Dedifferentiated amniotic fluid mesenchymal stem cell (primary cell): ENCODE measurements at regions not wholly inside any gene's neighbourhood (a gene's known extent, or its start where the extent isn't known, plus 50 kb on each side); places are given as distances from the start of the nearest gene placed in this dataset.
"Not testable (repeated sequence)": the region's sequence is repeated elsewhere in the genome, so short reads cannot be mapped to it uniquely, and the experiment has no call there.

Source experiments
- DNase-seq: peaks from one replicate; pipeline ENCODE4 v3.0.0-alpha.2; 2016; ENCODE audit errors: extremely low spot score

- DNase-seq, result no peak
Observed at GRCh38 chr17:34474706-34475105, 104.7 kb upstream of the TMEM132E start.

- no peak for DNase-seq
Observed at GRCh38 chr17:34472363-34472762, 107.0 kb upstream of the TMEM132E start.

GRCh38 chr17:34471278-34471677, 108.1 kb upstream of the TMEM132E start:
- not testable (repeated sequence) for DNase-seq

DNA sequence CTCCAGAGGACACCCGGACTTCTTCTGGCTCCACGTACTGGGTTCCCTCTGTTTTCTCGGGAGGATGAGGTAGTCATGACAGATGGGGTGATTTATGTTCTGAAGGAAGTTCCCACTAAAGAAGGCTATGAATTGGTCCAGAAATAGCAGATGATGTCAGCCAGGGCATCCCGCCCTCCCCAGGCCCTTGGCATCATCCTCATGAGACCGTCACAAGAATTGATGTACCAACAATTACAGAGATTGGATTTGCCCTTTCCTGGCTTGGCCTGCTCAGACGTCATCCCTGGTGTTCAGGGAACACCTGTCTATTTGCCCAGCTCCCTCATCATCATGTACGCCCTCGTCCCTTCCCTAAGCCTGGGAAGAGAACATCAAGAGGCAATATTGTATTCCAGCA, 102.8 kb upstream of the CCL1 start:
- no peak for DNase-seq

GRCh38 chr17:34464812-34465211, 101.8 kb upstream of the CCL1 start:
- no peak for DNase-seq

DNA sequence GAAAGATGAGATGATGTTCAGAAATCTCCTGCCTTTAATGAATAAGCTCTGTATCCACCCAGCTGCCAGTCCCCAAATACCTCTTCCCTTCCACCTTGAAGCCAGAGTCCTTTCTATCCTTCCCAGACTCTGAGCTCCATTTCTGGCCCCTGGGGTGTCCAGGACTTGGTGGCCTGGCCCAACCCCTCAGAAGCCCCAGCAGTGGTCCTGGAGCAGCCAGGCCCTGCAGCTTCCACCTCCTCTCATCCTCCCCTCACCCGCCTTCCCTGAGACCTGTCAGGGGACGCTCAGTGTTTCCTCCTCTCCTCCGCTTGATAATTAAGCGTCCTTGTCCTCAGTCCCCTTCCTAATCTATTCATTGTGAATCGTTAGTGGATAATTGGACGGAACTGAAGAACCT, 95.2 kb upstream of the CCL1 start:
- no peak for DNase-seq

- no peak for DNase-seq
Observed at GRCh38 chr17:34456121-34456520, 93.1 kb upstream of the CCL1 start.

DNA sequence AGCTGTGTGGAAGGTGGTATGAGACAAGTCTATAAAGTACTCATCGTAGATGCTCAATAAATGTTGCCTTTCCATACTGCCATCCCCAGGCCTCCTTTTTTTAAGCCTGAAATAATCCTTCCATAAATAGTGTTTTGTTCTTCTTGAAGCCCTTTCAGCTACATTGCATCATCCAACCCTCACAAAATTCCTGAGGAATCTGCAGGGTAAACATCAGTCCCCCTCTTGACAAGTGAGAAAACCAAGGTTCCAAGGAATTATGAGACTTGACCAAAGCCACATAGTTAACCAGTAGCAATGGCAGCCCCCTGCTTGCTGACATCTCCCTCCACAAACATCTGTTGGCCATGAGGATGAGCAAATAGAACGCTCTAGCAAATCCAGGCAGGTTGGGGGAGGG, 89.7 kb upstream of the CCL1 start:
- peak; percentile 32 for DNase-seq

DNA sequence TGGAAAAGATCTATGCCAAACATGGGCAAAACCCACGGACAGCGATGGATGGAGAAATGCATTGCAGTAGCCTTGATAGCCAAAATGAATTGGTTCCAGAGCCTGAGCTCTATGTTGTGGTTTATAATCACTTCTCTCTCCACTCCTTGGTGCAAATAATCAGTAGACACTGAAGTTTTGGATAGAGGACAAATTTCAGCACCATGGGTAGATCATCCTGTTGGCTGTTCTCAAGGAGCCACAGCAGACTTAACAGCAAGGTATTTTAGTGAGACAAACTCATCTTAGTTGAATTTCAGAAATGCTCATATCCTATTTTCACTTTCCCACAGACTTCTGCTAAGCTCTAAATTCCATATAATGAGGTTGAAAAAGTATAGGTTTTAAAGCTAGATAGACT, 88.3 kb upstream of the CCL1 start:
- no peak for DNase-seq

- DNase-seq, result no peak
Observed at GRCh38 chr17:34447406-34447805, 84.4 kb upstream of the CCL1 start.

- DNase-seq, result no peak
Observed at GRCh38 chr17:34445101-34445500, 82.1 kb upstream of the CCL1 start.

- no peak for DNase-seq
Observed at GRCh38 chr17:34443619-34444469, 80.8 kb upstream of the CCL1 start.

- no peak for DNase-seq
Observed at GRCh38 chr17:34442387-34443111, 79.5 kb upstream of the CCL1 start.

DNA sequence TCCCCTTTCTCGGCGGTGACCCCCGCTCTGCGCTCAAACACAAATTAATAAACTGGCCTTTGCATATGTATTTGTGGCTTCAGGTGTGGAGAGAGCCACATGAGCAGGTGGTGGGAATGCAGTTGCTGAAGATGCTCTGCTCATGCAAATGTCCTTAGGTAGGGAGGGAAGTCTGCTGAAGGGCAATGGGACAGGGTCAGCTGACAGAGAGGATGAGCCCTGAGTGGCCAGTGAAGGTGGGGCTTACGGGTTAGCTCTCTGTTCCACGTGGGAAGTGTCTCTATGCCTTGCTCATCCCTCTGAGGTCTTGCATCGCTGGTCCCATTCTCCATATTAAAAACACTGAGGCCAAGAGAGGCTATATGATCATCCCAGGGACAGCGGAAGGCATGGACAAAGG, 74.2 kb upstream of the CCL1 start:
- no peak for DNase-seq

GRCh38 chr17:34436607-34437006, 73.6 kb upstream of the CCL1 start:
- no peak for DNase-seq

DNA sequence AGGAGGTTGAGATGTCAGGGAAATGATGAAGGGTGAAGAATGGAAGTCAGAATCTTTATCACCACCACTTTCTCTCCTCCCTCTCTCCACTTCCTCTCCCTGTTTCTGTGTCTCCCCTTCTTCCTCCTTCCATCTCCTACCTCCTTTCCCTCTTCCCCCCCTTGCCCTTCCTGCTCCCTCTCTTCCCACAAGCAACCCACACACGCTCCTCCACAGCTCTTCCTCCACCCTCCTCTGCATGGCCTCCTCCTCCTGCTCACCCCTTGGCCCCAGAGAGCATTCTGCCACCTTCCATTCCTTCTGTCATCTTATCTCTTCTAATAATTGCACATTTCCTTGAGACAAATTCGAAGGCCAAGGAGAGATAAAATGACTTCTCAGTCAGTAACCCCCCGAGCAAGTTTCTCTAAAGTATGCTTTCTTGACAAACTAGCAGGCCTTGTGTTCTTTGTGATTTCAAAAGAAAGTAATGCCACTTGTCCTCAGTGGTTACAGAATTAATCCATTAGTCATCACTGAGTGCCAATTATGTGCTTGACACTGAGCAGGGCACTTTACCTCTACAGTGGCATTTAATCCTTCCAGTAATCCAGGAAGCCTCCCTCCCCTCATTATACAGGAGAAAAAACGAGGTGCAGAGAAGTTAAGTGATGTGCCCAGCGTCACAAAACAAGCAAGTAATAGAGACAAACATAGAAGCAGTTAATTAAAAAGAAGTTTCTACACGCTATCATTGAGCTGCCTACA, 72.3 kb upstream of the CCL1 start:
- no peak for DNase-seq

DNA sequence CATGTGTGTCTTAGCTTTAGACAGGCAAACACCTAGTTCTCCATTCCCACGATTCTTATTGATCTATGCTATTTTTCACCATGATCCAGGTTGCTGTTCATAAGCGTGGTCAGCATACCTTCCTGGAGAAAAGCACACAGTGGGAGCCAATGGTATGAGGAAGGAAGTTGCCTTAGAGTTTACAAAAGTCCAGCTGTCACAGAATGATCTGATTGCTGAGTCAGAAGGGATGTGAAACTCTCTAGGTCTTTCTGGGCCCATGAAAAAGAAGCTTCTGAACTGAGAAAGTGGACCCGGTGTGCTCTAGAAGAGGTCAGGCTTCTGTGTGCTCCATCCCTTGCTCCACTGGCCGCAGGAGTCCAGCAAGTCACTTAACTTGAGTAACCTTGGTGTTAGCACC, 71.0 kb upstream of the CCL1 start:
- DNase-seq, result no peak

DNA sequence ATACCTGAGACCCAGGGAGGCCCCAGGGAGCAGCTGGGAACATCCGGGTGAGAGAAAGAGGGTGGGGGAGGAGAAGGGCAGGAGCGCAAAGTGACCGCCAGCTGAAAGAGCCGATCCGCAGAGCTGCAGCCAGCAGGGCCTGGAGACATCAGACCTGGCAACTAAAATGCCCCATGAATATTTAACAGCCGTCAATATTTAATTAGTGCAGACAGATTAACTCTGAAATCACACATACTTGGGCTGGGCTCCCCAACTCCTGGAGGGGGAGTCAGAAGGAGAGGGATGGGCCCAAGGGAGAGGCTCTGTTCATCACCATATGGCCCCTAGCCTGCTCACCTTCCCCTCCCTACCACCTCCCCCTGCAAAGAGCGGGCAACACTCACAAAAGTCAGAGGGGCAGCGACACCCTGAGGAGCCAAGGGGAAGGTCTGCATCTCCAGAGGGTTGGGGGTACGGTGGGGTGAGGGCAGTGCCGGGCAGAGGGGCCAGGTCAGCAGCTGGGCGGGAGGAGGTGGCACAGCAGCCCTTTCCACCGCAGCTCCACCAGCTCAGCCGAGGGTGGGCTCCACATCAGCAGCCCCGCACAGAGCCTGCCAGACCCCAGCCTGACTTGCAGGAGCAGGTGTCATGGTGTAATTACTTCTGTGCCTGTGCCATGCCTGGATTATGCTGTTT, 61.9 kb upstream of the CCL1 start:
- no peak for DNase-seq

DNA sequence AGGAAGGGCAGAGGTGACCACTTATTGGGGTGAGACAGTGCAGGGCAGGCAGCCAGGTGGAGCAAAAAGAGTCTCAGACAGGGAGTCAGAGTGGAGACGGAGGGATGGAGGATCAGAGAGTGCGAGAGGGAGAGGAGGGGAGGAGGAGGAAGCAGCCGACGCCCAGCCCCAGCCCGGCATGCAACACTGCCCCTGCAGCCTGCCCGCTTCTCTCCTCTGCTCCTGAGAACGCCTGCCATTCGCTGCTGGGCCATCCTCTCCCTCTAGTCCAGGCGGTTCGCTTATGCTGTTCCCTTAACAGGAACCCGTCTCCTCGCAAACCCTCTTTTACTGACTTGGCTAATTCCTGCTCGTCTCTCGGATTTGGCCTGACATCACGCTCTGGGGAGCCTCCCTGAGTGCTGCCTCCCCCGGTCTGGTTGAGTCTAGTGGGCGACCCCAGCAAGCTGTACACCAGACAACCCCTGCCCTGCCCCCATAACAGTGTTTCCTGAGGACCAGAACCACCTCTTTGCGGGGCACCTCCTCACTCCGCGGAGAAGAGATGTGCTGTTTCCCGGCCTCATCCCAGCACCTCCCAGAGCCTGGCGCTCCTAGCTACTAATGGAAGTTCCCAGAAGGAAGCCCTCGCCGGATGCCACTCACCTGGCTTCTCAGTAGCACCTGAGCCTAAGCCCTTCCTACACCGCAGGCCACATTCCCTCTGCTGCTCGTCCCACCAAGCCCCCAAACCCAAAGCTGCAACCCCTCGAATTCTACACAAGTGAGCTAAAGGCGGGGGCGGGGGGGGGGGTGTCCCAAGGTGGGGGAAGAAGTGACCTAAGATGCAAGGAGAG, 61.2 kb upstream of the CCL1 start:
- no peak for DNase-seq

- DNase-seq, result not testable (repeated sequence)
Observed at GRCh38 chr17:34423315-34423714, 60.3 kb upstream of the CCL1 start.

DNA sequence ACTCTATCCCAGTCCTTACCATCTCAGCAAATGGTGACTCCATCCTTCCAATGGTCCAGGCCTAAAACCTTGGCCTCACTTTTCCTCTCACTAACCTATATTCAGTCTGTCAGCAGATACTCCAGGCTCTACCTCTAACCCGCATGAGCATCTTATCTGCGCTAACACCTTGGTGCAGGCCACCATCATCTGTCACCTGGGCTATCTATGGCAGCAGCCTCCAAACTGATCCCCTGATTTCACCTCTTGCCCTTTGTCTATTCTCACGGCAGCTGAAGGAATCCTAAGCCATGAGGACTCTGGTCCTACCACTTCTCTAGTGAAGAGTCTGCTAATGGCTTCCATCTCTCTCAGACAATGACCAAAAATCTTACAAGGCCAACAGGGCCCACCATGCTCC, 57.9 kb upstream of the CCL1 start:
- no peak for DNase-seq
